HG03045 (cell line): ENCODE measurements at regions not wholly inside any gene's neighbourhood (a gene's known extent, or its start where the extent isn't known, plus 50 kb on each side); places are given as distances from the start of the nearest gene placed in this dataset.

ENCODE experiments used
- ATAC-seq: cut with Tn5 transposase; IDR thresholded peaks from one replicate; pipeline ENCODE4 v1.9.1; 2021; ENCODE audit warnings: mild to moderate bottlenecking, moderate library complexity; ENCODE audit not compliant: unreplicated experiment

DNA sequence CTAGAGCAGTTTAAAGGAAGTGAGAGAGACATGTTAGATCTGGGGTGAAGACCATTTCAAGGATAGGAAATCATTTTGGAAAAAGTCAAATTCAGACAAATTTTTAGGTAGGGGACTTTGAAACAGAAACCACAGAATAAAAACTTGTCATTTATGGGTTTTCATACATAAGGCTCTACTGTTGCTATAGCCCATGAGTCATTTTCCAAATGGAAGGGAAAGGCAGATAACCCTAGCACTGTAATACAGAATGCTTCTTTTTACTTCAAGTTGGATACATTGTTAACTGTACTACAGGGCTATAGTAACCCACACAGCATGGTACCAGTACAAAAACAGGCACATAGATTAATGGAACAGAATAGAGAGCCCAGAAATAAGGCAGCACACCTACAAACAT, 455.4 kb downstream of the EBF1 start:
- no peak for ATAC-seq

DNA sequence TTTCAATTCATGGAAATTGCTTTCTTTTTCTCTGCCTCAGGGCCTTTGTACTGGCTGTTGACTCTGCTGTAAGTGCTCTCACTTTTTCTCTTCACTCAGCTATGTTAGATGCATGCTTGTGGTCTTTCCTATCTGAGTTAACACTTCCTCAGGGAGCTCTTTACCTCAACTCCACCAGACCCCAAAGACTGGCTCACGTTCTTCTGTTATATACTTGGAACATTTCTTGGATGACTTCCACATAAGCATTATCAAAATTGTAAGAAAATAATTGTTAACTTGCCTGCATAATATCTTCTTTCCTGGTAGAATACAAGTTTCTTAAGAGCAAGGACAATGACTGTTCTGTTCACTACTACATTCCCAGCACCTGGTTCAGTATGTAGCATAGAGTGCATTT, 455.9 kb downstream of the EBF1 start:
- ATAC-seq = no peak

DNA sequence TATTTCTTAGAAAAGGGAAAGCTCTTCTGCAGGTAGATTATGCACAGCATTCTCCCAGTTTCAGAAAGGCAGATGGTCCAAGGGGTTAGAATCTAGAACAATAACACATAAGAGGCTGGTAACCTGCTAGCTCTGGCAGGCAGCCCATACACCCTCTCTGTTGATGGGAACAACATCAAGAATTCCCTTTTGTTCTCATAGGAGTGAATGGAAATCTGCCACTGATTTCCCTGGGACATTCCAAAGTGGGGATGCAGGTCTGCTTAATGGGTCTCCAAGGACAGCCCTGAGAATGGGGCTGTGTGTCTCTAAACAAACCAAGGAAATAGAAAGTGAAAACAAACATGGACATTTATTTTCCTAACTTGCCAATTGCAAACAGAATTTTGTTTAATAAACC, 456.8 kb downstream of the EBF1 start:
- ATAC-seq = no peak

DNA sequence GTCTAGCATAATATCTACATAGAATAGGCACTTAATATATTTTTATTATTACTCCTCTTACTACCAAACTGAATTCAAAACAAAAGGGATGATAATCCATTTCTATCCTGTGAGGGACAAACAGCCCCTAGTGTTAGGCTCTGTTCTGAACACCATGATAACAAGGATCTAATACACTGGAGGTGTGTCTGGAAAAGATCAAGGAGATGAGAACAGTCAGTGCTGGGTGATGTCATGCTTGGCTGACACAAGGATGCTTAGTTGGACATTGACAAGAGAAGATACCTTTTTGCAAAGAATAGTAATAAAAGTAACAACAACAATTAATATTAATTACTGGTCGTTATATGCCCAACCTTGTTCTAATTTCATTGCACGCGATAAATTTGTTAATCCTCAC, 458.7 kb downstream of the EBF1 start:
- no peak for ATAC-seq

DNA sequence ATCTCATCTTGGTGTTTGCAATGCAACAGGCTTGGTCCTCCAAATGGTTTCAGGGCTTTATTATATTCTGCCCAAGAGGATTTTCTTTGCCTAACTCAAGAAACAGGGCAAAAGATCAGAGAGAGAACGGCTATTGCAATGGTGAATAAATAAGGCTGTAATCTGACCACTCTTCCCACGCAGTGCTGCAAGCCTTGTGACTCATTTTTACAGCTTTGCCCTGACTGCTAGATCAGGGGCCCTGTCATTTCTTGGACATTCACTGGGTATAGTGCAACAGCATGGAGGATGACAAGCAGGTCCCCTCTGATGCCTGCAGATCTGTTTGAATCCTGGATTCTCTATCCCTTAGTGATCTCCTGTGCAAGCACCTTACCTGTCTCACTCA, 459.1 kb downstream of the EBF1 start:
- ATAC-seq = no peak

DNA sequence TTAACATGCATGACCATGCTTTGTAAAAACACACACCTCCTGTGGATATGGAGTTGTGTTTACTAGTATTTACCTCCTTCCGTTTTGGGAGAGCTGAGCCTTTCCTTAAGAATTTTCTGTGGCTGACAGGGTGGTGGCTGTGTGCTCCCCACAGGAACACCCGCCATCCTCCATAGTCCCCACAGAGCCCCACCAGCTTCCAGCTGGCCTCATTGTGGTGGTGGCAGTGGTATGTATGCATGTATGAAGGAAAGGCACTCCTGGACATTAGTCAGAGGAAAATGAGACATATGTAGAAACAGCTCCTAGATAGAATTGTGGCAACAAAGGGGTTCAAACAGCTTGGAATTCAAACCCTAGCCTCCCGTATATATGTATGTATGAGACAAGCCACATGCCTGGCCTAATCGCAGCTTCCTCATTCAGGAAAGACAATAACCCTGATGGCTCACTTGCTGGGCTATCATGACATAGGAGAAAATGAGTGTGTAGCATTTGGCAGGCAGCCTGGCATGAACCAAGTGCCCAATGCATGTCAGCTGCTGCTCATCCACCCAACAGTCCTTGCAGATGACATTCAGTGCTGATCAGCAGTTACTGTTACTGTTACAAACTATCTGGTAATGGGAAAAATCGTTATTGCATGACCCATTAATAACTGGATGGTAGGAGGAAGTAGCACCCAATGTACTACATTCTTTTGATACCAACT, 459.7 kb downstream of the EBF1 start:
- no peak for ATAC-seq

DNA sequence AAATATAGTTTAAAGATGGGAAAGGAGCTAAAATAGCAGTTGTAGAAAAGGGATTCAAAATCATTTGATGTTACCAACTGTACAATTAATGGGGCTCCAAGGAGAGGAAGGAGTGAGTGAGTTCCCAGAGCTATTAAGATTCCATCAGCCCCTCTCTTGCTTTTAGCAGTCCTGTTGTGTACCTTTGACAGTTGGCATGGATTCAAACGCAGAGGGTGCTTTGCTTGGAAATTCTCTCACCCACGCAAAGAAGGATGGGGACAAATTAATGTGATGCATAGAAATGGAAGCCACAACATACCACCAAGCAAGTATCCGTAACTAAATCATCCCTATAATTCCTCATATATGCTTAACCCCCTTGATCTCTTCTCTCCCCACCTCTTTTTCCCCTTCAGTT, 461.3 kb downstream of the EBF1 start:
- ATAC-seq = no peak

DNA sequence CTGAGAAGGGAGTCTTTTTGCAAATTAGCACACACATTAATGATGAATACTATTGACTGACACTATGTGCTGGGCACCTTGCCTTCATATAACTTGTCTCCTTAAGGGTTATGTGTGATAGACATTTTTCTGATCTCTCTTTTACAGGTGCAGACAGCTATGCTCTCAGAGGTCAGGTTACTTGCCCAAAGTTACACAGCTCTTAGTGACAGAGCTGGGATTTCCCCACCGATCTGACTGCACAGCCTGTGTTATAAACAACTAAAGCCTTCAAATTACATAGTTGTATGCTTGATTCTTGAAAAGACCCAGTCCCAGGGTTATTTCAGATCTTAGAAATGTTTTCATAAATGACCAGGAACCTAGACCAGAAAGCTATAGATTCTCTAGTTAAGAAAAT, 462.7 kb downstream of the EBF1 start:
- no peak for ATAC-seq

DNA sequence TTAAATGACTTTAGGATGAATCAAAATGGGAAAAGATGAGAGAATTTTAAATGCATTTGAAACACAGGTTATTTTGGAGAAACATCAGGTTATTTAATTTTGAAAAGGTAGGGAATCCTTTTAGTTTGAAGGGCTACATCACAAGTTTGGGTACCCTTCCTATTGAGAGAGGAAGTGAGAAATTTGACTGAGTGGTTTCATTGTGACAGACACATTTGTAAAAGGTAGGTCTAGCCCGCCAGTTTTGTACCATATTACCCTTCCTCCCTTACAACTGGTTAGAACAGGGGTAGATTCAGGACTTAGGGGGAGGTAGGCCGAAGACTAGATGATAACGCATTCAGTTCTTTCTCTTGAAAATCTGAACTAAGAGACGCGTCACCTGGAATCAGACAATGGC, 464.2 kb downstream of the EBF1 start:
- no peak for ATAC-seq

DNA sequence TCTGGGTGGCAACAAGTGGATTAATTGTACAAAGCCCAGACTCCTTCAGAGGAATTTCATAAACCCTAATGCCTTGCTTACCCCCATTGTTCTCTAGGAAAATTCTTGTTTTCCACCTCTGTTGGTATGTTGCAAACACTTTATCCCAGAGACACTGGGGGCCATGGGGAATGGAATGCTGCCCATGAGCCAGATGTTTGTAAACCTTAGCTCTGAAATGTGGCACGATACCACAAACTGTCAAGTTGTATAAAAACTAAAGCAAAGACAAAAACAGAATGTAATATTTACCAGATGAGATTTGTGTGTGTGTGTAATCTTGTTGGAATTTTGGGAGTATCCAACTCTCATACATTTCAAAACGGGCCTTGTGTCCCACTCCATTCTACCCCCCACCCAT, 465.0 kb downstream of the EBF1 start:
- no peak for ATAC-seq

DNA sequence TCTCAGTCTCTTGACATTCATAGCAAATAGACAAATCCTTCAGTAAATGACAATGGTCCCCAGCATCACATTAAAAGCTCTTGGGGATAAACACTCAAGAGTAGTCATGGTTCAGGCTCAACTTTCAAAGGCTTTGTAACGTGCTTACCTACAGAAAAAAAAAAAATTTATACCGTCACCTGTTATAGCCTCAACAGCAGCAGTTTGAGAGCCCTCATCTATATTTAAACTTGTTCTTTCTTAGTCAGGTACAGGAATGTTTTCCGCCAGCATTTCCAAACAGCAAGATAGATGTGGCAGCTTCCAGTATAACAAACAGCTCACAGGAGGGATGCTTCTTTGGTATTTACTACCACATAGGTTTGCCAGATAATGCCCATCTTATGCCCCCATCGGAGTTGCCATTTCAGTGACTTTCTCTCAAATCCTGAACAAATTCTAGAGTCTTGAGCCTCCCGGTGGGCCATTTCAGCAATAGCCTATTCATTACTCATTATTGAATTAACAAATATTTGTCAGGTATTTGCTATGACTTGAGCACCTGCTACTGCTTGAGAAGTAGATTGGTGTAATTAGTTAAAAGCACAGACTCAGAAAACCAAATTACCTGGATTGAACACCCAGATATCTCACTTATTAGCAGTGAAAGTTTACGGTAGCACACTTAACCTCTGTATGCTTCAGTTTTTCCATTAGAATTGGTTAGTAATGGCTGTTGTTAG, 470.0 kb downstream of the EBF1 start:
- ATAC-seq = no peak

DNA sequence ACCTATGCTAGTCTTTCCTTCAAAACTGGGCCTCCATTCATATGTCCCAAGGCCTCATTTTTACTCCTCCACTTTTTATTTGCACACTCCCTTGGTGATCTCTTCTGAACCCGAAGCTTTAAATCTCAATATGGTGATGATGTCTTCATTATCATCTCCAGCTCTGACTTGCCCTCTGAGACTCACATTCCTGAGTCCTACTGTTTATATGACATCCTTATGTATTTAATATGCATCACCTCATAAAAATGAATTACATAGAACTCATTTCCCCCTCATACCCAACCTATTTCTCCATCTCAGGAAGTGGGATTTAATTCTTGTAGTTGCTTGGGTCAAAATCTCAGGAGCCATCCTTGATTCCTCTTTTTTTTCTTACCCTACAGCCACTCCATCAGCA, 473.0 kb downstream of the EBF1 start:
- ATAC-seq = no peak

DNA sequence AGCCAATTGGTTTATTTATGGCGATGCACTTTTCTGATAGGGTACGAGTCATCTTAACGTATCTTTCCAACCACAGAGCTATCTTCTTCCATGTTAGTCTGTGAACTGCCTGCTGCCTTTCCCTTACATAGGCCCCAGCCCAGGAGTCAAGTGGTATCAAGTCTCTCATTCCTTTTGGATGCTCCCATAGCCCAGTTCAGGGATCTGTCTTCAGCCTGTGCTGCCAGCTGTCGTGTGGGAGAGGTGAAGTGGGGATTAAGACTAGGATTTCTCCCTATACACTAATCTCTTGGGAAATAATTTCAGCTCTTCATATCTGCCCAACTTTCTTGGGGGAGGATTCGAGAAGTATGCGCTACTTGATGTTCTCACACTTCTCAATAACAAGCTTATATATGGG, 475.7 kb downstream of the EBF1 start:
- ATAC-seq = no peak

DNA sequence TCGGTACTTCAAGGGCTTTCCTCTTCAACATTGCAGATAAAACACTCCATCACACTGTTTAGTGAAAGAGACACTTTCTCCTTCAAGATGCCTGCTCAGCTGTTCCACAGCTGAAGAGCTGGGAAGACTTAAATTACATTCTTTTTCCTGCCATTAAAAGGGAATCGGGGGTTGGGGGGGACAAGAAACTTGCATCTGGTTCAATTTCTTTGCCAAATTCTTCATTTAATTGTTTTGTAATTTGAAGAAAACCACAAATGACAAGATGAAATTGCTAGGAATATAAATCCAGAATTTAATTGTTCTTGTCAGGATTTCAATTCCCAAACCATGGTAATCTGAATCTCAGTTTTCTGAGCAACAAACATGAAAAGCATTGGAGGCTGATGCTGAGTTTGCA, 478.3 kb downstream of the EBF1 start:
- ATAC-seq = no peak

DNA sequence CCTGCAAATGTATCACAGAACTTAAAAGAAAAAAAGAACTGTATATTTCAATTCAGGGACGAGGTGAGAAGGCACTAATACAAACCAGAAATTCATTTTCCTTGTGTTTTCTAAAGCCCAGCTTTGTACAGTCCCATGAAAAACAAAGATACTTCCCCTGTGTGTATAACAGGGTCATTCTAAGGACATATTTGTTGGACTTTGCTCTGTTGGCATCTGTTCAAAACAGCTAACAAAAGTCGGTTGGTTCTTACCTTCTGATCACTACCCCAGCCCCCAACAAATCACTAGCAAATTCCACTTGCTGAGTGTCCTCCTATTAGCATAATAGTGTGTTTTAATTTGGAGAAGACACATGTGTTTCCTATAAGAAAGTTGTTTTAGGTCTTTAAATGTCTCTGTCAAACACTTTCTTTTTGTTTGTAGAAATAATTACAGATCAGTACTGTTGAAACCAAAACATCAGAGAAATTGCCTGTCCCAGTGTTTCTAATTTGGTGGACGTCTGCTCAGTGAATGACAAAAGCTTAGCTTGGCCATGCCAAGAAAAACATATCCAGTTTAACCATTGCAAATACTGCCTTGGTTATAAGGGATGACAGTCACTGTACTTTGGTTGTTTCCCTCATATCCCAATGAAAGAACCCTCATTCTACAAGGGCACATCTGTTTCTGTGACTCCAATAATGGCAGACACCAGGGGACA, 480.5 kb downstream of the EBF1 start:
- ATAC-seq = no peak

DNA sequence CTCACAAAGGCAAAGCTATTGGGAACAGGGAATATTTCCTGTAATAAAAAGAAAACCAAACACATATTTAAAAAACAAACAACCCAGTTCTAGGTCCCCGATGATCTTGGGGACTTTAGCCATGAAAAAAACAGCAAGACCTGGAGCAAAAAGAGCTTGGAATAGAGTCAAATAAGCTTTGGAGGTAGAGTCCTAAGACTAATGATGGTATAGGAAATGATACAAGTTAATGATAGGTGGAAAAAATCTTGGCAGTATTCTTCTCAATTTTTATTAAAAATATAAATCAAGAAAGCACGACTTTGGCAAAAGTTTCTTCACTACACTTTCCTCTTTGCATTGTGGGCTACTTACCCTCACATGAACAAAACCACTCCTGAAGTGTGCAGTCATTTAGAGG, 481.5 kb downstream of the EBF1 start:
- ATAC-seq = no peak

DNA sequence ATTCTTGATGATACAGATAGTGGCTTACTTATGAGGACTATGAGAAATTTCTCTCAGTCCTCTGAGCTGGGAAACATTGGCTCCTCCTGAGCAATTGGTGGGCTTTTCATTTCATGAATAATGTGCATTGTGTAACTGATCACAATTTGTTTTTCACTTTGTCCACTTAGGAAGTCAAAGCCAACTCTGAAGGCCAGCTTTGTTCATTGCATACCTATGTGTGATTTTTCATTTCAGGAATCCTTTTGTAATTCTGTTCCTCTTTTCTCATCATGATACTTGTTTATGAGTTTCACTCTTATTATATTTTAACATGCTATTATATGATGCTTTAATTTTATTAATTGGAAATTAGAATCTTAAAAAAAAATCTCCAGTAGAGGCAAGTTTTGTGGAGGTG, 483.0 kb downstream of the EBF1 start:
- no peak for ATAC-seq

DNA sequence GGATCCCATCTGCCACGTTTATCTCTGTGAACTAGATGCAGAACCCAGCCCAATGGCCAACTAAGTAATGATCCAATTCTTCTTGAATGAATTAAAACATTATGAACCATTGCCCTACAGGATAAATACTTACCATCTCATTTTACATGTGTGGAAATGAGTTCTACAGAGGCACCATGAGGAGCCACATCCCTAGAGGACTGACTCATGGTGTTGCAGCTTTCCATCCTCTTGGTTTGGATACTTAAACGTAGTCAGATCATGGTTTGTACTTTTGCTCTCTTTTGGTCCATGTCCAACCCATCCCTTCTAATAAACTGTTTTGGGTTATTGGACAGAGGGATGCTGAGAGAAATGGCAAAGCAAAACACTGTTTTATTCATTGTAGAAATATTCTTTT, 484.8 kb downstream of the EBF1 start:
- ATAC-seq = no peak

DNA sequence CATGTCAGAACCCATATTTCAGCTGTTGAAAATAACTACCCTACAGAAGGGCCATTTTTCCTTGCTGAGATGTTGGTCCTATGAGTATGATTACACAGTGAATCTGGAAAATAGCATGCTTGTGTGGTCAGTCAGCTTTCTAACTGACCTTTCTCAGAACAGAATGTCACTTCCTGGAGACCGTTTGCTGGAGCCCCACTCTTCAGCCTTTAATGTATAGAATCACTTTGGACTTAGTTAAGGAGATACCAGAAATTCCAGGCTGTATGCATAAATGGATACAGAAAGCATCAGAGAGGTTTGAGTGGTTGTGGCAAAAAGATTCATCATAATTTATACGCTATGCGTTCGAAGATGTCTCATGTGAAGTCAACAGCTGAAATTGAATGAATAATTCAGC, 488.1 kb downstream of the EBF1 start:
- ATAC-seq = no peak

DNA sequence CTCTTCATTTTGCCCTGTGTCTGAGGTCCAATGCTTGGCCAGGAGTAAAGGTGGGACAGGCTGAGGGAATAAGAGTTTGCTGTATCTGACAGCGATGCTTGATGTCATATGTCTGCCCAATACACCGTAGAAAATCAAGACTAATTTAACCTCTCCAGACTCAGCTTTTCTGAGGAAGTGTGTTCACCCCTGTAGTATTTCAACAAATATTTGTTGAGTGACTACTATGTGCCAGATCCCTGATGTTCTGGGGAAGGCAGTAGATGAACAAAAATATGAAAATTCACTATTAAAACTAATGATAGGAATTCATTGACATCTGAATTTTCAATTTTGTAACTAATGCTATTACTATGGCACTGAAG, 489.7 kb downstream of the EBF1 start:
- no peak for ATAC-seq

DNA sequence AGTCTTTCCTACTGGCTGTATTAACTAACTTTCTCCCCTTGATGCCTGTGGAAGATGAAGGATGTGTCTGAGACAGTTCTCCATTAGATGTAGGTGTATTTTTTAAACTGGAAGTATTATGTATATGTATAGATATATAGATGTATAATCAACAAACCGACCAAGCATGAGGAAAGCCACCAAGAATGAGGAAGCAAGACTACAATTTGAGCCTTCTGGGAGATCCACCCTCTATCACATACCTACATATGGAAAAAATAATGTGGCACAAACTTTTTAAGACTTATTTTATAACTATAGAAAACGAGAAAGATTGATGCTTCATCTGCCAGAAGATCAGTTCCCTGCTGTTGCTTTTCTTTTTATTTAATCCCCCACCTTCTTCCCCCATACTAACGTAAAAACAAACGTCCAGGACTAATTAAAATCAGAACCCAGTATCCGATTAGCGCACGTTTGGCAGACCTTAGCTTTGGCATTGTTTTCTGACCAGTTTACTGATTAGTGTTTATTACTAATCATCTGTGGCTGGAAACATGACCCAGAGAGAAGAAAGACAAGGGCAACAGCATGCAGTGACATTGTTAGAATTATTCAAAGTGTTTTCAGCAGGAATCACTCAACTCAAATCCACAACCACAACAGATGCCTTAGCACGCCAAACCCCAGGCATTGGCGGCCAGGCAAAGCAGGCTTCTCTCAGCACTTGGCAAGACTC, 490.2 kb downstream of the EBF1 start:
- no peak for ATAC-seq

DNA sequence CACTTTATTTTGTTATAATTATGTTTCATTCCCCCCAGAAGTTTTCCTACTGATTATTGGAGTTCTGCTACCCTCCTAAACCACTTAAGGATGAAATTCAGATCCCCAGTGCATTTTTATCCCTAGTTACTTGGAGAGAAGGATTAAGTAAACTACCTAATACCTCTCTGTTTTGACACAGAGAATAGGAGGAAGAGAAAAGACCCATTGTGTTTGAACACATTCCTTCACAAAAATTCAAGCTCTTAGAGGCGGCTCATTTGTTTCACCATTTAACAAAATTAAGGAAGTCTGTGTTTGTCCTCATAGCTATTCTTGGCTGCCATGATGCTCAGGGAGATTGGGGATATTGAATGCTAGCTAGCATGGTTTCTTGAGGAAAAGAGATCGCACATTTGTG, 492.6 kb downstream of the EBF1 start:
- ATAC-seq = no peak
